Neural cell (in vitro differentiated cells): ENCODE measurements at regions not wholly inside any gene's neighbourhood (a gene's known extent, or its start where the extent isn't known, plus 50 kb on each side); places are given as distances from the start of the nearest gene placed in this dataset.

Experiments
- H2AFZ ChIP-seq: fragments of 200-600, 300-800 bp; sonication (generic), shearing (Covaris generic); 2 replicates; pipeline ENCODE4 v1.6.0; 2014; ENCODE audit warnings: low read depth, mild to moderate bottlenecking, antibody characterized with exemption, low read length, moderate library complexity
- H3F3A ChIP-seq: fragments of 200-600 bp; shearing (Covaris generic); 2 replicates; pipeline ENCODE4 v1.6.1; 2016; ENCODE audit warnings: mild to moderate bottlenecking, moderate library complexity, mixed read lengths, antibody characterized with exemption, low read length; ENCODE audit not compliant: insufficient read depth, poor library complexity, severe bottlenecking
- H3K27ac ChIP-seq: fragments of 200-600, 300-800 bp; sonication (generic), shearing (Covaris generic); 2 replicates; pipeline ENCODE4 v1.5.1; 2014; ENCODE audit warnings: mild to moderate bottlenecking, low read length, moderate library complexity
- H3K27me3 ChIP-seq: fragments of 300-800, 200-600 bp; sonication (generic), shearing (Covaris generic); 2 replicates; pipeline ENCODE4 v1.6.0; 2014; ENCODE audit warnings: mild to moderate bottlenecking, low read depth, low read length, moderate library complexity; ENCODE audit not compliant: insufficient read depth
- H3K36me3 ChIP-seq: fragments of 300-800, 200-600 bp; sonication (generic), shearing (Covaris generic); 2 replicates; pipeline ENCODE4 v1.5.1; 2014; ENCODE audit warnings: mild to moderate bottlenecking, antibody characterized with exemption, low read length, moderate library complexity; ENCODE audit not compliant: insufficient read depth
- H3K4me2 ChIP-seq: fragments of 300-800, 200-600 bp; sonication (generic), shearing (Covaris generic); 2 replicates; pipeline ENCODE4 v1.6.0; 2014; ENCODE audit warnings: mild to moderate bottlenecking, low read length
- H3K4me3 ChIP-seq: fragments of 300-800, 200-600 bp; sonication (generic), shearing (Covaris generic); 2 replicates; pipeline ENCODE4 v1.5.1; 2014; ENCODE audit warnings: mild to moderate bottlenecking, low read length, moderate library complexity
- H3K79me2 ChIP-seq: fragments of 200-600 bp; shearing (Covaris generic); replicated peaks from 2 replicates; pipeline ENCODE4 v1.6.0; 2014; ENCODE audit warnings: mild to moderate bottlenecking, low read length, moderate library complexity; ENCODE audit not compliant: insufficient read depth
- H3K9ac ChIP-seq: fragments of 300-800, 200-600 bp; sonication (generic), shearing (Covaris generic); 2 replicates; pipeline ENCODE4 v1.6.1; 2016; ENCODE audit warnings: mild to moderate bottlenecking, low read length, mixed read lengths
- H3K9me2 ChIP-seq: fragments of 200-600 bp; shearing (Covaris generic); 2 replicates; pipeline ENCODE4 v1.6.1; 2016; ENCODE audit warnings: mild to moderate bottlenecking, low read length, mixed read lengths; ENCODE audit not compliant: insufficient read depth
- H3K9me3 ChIP-seq: fragments of 200-600, 300-800 bp; sonication (generic), shearing (Covaris generic); 2 replicates; pipeline ENCODE4 v1.6.1; 2016; ENCODE audit warnings: mild to moderate bottlenecking, mixed run types, low read length, moderate library complexity, mixed read lengths
- H4K20me1 ChIP-seq: fragments of 200-600 bp; shearing (Covaris generic); 2 replicates; pipeline ENCODE4 v1.6.1; 2016; ENCODE audit warnings: mild to moderate bottlenecking, mixed run types; ENCODE audit not compliant: insufficient read depth
- CTCF ChIP-seq: fragments of 450-650 bp; IDR thresholded peaks from 2 replicates; pipeline ENCODE4 v1.5.1; 2014; ENCODE audit warnings: antibody characterized with exemption, mild to moderate bottlenecking, moderate library complexity; ENCODE audit not compliant: poor library complexity, severe bottlenecking
- EP300 ChIP-seq: fragments of 450-650 bp; conservative IDR thresholded peaks from 2 replicates; pipeline ENCODE4 v1.6.1; 2014; ENCODE audit warnings: antibody characterized with exemption, mild to moderate bottlenecking, moderate library complexity; ENCODE audit not compliant: poor library complexity, severe bottlenecking
- EZH2 ChIP-seq: fragments of 200-600, 300-800 bp; shearing (Covaris generic), sonication (generic); IDR thresholded peaks from 2 replicates; pipeline ENCODE4 v1.6.1; 2014; ENCODE audit warnings: antibody characterized with exemption, low read length, borderline replicate concordance, mild to moderate bottlenecking; ENCODE audit not compliant: insufficient read depth, poor library complexity, severe bottlenecking
- MXI1 ChIP-seq: fragments of 450-650 bp; conservative IDR thresholded peaks from 2 replicates; pipeline ENCODE4 v1.6.1; 2014; ENCODE audit warnings: antibody characterized with exemption, mild to moderate bottlenecking; ENCODE audit not compliant: poor library complexity, severe bottlenecking
- POLR2AphosphoS5 ChIP-seq: IDR thresholded peaks from 2 replicates; pipeline ENCODE4 v1.6.1; 2012
- RAD21 ChIP-seq: fragments of 450-650 bp; conservative IDR thresholded peaks from 2 replicates; pipeline ENCODE4 v1.6.1; 2014; ENCODE audit warnings: antibody characterized with exemption, mild to moderate bottlenecking, moderate library complexity
- REST ChIP-seq: IDR thresholded peaks from 2 replicates; pipeline ENCODE4 v1.6.1; 2012; ENCODE audit warnings: borderline replicate concordance
- SMC3 ChIP-seq: fragments of 450-650 bp; conservative IDR thresholded peaks from 2 replicates; pipeline ENCODE4 v1.6.1; 2014; ENCODE audit warnings: antibody characterized with exemption, mild to moderate bottlenecking, moderate library complexity; ENCODE audit not compliant: poor library complexity
- TAF1 ChIP-seq: IDR thresholded peaks from 2 replicates; pipeline ENCODE4 v1.6.1; 2012; ENCODE audit warnings: low read depth

- H3K36me3 ChIP-seq = no peaks in the 10 kb centered on the region
- TF ChIP-seq REST = no peak
- no peak for TF ChIP-seq EP300
- no peak for TF ChIP-seq POLR2AphosphoS5
- TF ChIP-seq SMC3 = no peak
- no peak for TF ChIP-seq TAF1
- no peak for TF ChIP-seq MXI1
- no peak for TF ChIP-seq EZH2
- no peak for TF ChIP-seq RAD21
- no peak for TF ChIP-seq CTCF
These were observed 325.7 kb upstream of the RGMA start for GRCh38 chr15:93414576-93415231.

GRCh38 chr15:93413745-93414144 lies 324.7 kb upstream of the RGMA start:
- no peaks in the 10 kb centered on the region for H3K36me3 ChIP-seq
- no peak overlapping the region for H3K27ac ChIP-seq
- no peaks in the 10 kb centered on the region for H3K27me3 ChIP-seq
- H3K9me2 ChIP-seq = no peaks in the 10 kb centered on the region
- no peak overlapping the region for H3K4me3 ChIP-seq
- H3F3A ChIP-seq = no peaks in the 10 kb centered on the region
- H3K79me2 ChIP-seq = no peaks in the 10 kb centered on the region
- no peaks in the 10 kb centered on the region for H3K9me3 ChIP-seq
- no peak overlapping the region for H3K4me2 ChIP-seq
- H2AFZ ChIP-seq = no peak overlapping the region
- H4K20me1 ChIP-seq = no peaks in the 10 kb centered on the region
- TF ChIP-seq EZH2 (no peak), POLR2AphosphoS5 (no peak), REST (no peak), MXI1 (no peak), RAD21 (no peak), TAF1 (no peak), SMC3 (no peak), CTCF (no peak), EP300 (no peak)
- H3K9ac ChIP-seq = no peak overlapping the region

More at GRCh38 chr15:93414576-93415231, 325.7 kb upstream of the RGMA start:
- no peaks in the 10 kb centered on the region for H4K20me1 ChIP-seq
- no peaks in the 10 kb centered on the region for H3F3A ChIP-seq
- no peaks in the 10 kb centered on the region for H3K9me3 ChIP-seq
- H3K27ac ChIP-seq = no peak overlapping the region
- H3K79me2 ChIP-seq = no peaks in the 10 kb centered on the region
- H3K4me3 ChIP-seq = no peak overlapping the region
- H3K9ac ChIP-seq = no peak overlapping the region
- no peak overlapping the region for H3K4me2 ChIP-seq
- no peaks in the 10 kb centered on the region for H3K9me2 ChIP-seq
- H3K27me3 ChIP-seq = no peaks in the 10 kb centered on the region
- H2AFZ ChIP-seq = no peak overlapping the region
